BE2C (cell line): ENCODE measurements at regions not wholly inside any gene's neighbourhood (a gene's known extent, or its start where the extent isn't known, plus 50 kb on each side); places are given as distances from the start of the nearest gene placed in this dataset.
A peak's percentile ranks its signal among the peaks of the same experiment; 100 is the strongest.

Source experiments
- DNase-seq: peaks from one replicate; pipeline ENCODE4 v3.0.0-alpha.2; 2020
- H3K27me3 ChIP-seq: fragments of 250-450 bp; sonication (Bioruptor Pico); 2 replicates; pipeline ENCODE4 v1.5.1; 2020; ENCODE audit warnings: mild to moderate bottlenecking
- H3K36me3 ChIP-seq: fragments of 250-450 bp; sonication (Bioruptor Pico); 2 replicates; pipeline ENCODE4 v1.5.1; 2020; ENCODE audit warnings: mild to moderate bottlenecking
- H3K4me1 ChIP-seq: fragments of 250-450 bp; sonication (Bioruptor Pico); 2 replicates; pipeline ENCODE4 v1.5.1; 2020
- H3K4me3 ChIP-seq: 2 replicates; pipeline ENCODE4 v1.5.1; 2011; ENCODE audit warnings: low read depth, low read length
- H3K9me3 ChIP-seq: fragments of 250-450 bp; sonication (Bioruptor Pico); 2 replicates; pipeline ENCODE4 v1.5.1; 2020
- CTCF ChIP-seq: IDR thresholded peaks from 2 replicates; pipeline ENCODE4 v1.5.1; 2012; ENCODE audit warnings: mild to moderate bottlenecking, low read depth, low read length

- Histone ChIP-seq H3K9me3 (no peaks in the 10 kb centered on the region), H3K4me3 (no peak overlapping the region), H3K27me3 (no peaks in the 10 kb centered on the region), H3K4me1 (no peaks in the 10 kb centered on the region), H3K36me3 (no peaks in the 10 kb centered on the region)
- no peak for TF ChIP-seq CTCF
- no peak for DNase-seq
Observed at GRCh38 chr4:100849319-100849718, 331.5 kb upstream of the EMCN start.

- no peaks in the 10 kb centered on the region for H3K36me3 ChIP-seq
- peak; percentile 37 for TF ChIP-seq CTCF
Observed at GRCh38 chr4:100848841-100849240, 331.0 kb upstream of the EMCN start.

GRCh38 chr4:100843910-100844309 lies 326.1 kb upstream of the EMCN start:
- no peak for DNase-seq
- Histone ChIP-seq H3K27me3 (no peaks in the 10 kb centered on the region), H3K36me3 (no peaks in the 10 kb centered on the region), H3K4me3 (no peak overlapping the region), H3K9me3 (no peaks in the 10 kb centered on the region), H3K4me1 (no peaks in the 10 kb centered on the region; the same call in 1 of the 2 replicates)
- TF ChIP-seq CTCF: no peak

More at GRCh38 chr4:100848841-100849240, 331.0 kb upstream of the EMCN start:
- DNase-seq: no peak
- Histone ChIP-seq H3K27me3 (no peaks in the 10 kb centered on the region), H3K4me1 (no peaks in the 10 kb centered on the region; the same call in 1 of the 2 replicates), H3K4me3 (no peak overlapping the region), H3K9me3 (no peaks in the 10 kb centered on the region)

- Histone ChIP-seq H3K9me3 (no peaks in the 10 kb centered on the region), H3K27me3 (no peaks in the 10 kb centered on the region), H3K4me3 (no peak overlapping the region), H3K4me1 (peaks cover 2% of the 10 kb centered on the region), H3K36me3 (no peaks in the 10 kb centered on the region)
- no peak for TF ChIP-seq CTCF
- DNase-seq: no peak
Observed at GRCh38 chr4:100842856-100843255, 325.0 kb upstream of the EMCN start.

- no peak for DNase-seq
- H3K36me3 ChIP-seq: no peaks in the 10 kb centered on the region
- H3K27me3 ChIP-seq: no peaks in the 10 kb centered on the region
- no peak for TF ChIP-seq CTCF
- H3K4me1 ChIP-seq: peaks cover 3% of the 10 kb centered on the region
- no peaks in the 10 kb centered on the region for H3K9me3 ChIP-seq
- H3K4me3 ChIP-seq: no peak overlapping the region
Observed at GRCh38 chr4:100841911-100842310, 324.1 kb upstream of the EMCN start.

- Histone ChIP-seq H3K4me3 (no peak overlapping the region), H3K4me1 (peaks cover 8% of the 10 kb centered on the region), H3K36me3 (no peaks in the 10 kb centered on the region), H3K9me3 (no peaks in the 10 kb centered on the region), H3K27me3 (no peaks in the 10 kb centered on the region)
- no peak for TF ChIP-seq CTCF
- no peak for DNase-seq
Observed at GRCh38 chr4:100839712-100840111, 321.9 kb upstream of the EMCN start.
